NB4 (cell line): ENCODE measurements at regions not wholly inside any gene's neighbourhood (a gene's known extent, or its start where the extent isn't known, plus 50 kb on each side); places are given as distances from the start of the nearest gene placed in this dataset.

Experiments used
- CTCF ChIP-seq: IDR thresholded peaks from one replicate; pipeline ENCODE4 v1.5.1; 2012; ENCODE audit warnings: low read depth, low read length
- MAX ChIP-seq: IDR thresholded peaks from 2 replicates; pipeline ENCODE4 v1.6.1; 2011; ENCODE audit warnings: low read depth, low read length
- POLR2A ChIP-seq: IDR thresholded peaks from 2 replicates; pipeline ENCODE4 v1.6.1; 2011; ENCODE audit warnings: mild to moderate bottlenecking; ENCODE audit not compliant: insufficient read length; ENCODE audit errors: extremely low read depth

- TF ChIP-seq CTCF (no peak), POLR2A (no peak), MAX (no peak)
Measured at GRCh38 chr2:215511454-215512346, 75.8 kb upstream of the FN1 start.
